Upper lobe of left lung (tissue), 4 donors: ENCODE measurements at regions not wholly inside any gene's neighbourhood (a gene's known extent, or its start where the extent isn't known, plus 50 kb on each side); places are given as distances from the start of the nearest gene placed in this dataset.

ENCODE experiments used
- CTCF ChIP-seq, 6 experiments: fragments of 450-650 bp in 4 of 6; fragments of 200-600 bp in 2 of 6; sonication (generic) in 2 of 6; IDR thresholded peaks; one replicate each; pipeline ENCODE4 v1.5.1; 2016 to 2019; ENCODE audit warnings: antibody characterized with exemption in 6 of 6
- EP300 ChIP-seq, 4 donors: sonication (generic); formaldehyde crosslinking; IDR thresholded peaks; one replicate each; pipeline ENCODE4 v1.5.1; 2017; ENCODE audit warnings: antibody characterized with exemption in 4 of 4, control low read depth in 2 of 4
- POLR2A ChIP-seq, 4 donors: fragments of 450-650 bp; IDR thresholded peaks; one replicate each; pipeline ENCODE4 v1.5.1; 2016 to 2017; ENCODE audit warnings: antibody characterized with exemption in 4 of 4, mild to moderate bottlenecking in 2 of 4
- POLR2AphosphoS5 ChIP-seq, 2 donors: sonication (generic); formaldehyde crosslinking; IDR thresholded peaks; one replicate each; pipeline ENCODE4 v1.5.1; 2017; ENCODE audit warnings: antibody characterized with exemption in 2 of 2

GRCh38 chrX:9166584-9166944, 132.6 kb upstream of the FAM9B start:
- no peak for TF ChIP-seq CTCF (IDR thresholded peaks at IDR 0.05)
- TF ChIP-seq POLR2A (IDR thresholded peaks at IDR 0.05): no peak
- TF ChIP-seq POLR2AphosphoS5 (IDR thresholded peaks at IDR 0.05): no peak
- TF ChIP-seq EP300 (IDR thresholded peaks at IDR 0.05): no peak
